Astrocyte of the spinal cord (primary cell): ENCODE measurements at regions not wholly inside any gene's neighbourhood (a gene's known extent, or its start where the extent isn't known, plus 50 kb on each side); places are given as distances from the start of the nearest gene placed in this dataset.

ENCODE experiments used
- DNase-seq: peaks from one replicate; pipeline ENCODE4 v3.0.0; 2011; ENCODE audit warnings: low read depth, low spot score
- H3K4me3 ChIP-seq: 2 replicates; pipeline ENCODE4 v1.5.1; 2011; ENCODE audit warnings: low read depth, mild to moderate bottlenecking, low read length, moderate library complexity
- in situ Hi-C: cut with HindIII; loops from 2 replicates; pipeline ENCODE4 v1.10.0; 2017; ENCODE audit warnings: low sequenced_read_pairs
- TF ChIP-seq, protein P1 (sequence below): IDR thresholded peaks from 2 replicates; pipeline ENCODE4 v1.5.1; 2012; ENCODE audit warnings: low read depth, mild to moderate bottlenecking, low read length, inconsistent platforms

DNA sequence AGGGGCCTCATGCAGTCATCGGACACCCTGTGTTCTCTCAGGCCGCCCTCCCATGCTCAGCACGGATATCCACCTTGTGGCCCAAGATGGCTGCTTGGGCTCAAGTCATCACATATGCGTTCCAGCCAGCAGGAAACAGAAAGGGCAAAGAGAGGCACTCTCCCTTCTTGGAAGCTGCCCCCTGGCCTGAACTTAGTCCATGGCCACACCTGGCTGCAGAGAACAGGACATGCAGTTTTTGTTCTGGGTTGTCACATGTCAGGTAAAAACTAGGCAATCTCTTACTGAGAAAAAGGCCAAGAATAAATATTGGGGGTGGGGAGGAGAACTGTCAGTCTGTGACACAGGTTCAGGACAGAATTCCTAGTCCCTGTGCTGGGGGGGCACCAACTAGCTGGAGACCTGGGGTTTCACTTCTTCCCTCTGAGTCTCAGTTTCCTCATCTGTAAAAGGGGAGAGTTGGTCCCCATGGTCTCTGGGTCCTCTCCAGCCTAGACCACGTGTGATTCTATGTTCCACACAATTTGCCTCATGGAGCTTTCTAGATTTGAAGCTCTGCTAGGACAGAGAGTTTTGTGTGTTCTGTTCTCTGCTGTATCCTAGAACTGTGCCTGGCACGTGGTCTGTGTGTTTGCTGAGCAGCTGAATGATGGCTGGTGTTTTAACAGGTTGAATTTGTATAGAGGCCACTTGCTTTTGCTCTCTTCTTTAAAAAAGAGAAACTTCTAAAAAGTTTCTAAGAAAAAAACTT, 107.2 kb upstream of the ANO1 start:
- no peak overlapping the region for H3K4me3 ChIP-seq
- no peak for DNase-seq
- TF ChIP-seq, protein P1, sequence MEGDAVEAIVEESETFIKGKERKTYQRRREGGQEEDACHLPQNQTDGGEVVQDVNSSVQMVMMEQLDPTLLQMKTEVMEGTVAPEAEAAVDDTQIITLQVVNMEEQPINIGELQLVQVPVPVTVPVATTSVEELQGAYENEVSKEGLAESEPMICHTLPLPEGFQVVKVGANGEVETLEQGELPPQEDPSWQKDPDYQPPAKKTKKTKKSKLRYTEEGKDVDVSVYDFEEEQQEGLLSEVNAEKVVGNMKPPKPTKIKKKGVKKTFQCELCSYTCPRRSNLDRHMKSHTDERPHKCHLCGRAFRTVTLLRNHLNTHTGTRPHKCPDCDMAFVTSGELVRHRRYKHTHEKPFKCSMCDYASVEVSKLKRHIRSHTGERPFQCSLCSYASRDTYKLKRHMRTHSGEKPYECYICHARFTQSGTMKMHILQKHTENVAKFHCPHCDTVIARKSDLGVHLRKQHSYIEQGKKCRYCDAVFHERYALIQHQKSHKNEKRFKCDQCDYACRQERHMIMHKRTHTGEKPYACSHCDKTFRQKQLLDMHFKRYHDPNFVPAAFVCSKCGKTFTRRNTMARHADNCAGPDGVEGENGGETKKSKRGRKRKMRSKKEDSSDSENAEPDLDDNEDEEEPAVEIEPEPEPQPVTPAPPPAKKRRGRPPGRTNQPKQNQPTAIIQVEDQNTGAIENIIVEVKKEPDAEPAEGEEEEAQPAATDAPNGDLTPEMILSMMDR: no peak
- in situ Hi-C loops: no loop called here

DNA sequence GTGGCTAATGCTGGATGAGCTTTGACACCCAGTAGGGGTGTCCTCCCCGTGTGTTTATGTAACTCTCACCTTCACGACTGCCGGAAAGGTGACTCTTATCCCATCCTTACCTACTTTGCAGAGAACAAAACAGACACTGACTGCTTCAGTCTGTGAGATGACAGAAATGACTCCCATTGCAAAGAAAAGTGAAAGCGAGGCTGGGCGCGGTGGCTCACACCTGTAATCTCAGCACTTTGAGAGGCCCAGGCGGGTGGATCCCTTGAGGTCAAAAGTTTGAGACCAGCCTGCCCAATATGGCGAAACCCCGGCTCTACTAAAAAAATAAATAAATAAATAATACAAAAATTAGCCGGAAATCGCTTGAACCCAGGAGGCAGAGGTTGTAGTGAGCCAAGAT, 106.4 kb upstream of the ANO1 start:
- in situ Hi-C loops: no loop called here
- no peak for DNase-seq
- TF ChIP-seq, protein P1: no peak
- no peak overlapping the region for H3K4me3 ChIP-seq

DNA sequence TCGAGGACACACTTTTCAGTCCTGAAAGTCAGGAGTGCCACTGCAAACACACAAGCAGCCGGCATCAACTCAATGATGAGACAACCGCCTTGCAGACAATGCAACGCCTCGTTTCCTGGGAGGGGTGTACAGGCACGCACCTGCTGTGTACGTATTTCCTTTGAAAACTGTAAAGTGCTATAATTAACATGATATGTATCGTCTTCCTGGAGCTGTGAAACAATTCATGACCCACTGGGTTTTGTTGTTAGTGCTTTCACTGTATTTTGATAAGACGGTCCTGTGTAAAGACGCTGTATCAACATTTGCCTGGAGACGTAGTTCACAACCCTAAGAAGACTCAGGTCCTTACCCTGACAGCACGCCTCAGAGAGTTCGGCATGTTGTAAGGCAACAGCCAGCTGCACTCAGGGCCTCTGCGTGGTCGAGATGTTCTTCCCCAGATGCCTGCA, 105.7 kb upstream of the ANO1 start:
- DNase-seq: no peak
- TF ChIP-seq, protein P1: no peak
- in situ Hi-C loops: no loop called here
- no peak overlapping the region for H3K4me3 ChIP-seq

DNA sequence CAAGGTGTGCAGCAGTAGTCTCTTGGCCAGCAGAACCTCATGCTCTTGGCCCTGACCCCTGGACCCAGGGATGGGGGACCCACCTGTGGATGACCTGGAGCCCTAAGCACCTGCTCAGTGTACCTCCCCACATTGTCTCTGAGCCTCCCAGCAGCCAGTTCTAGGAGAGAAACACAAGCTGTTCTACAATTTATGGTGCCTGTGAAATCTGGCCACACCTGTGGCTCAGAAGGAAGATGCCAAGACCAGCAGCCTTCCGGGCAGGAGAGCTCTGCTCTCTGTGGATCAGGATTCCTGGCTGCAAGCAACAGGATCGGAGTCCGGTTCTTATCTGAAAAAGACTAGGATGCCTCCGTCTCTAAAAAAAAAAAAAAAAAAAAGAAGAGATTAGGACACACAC, 103.6 kb upstream of the ANO1 start:
- DNase-seq: no peak
- TF ChIP-seq, protein P1: no peak
- in situ Hi-C loops: no loop called here
- H3K4me3 ChIP-seq: no peak overlapping the region

DNA sequence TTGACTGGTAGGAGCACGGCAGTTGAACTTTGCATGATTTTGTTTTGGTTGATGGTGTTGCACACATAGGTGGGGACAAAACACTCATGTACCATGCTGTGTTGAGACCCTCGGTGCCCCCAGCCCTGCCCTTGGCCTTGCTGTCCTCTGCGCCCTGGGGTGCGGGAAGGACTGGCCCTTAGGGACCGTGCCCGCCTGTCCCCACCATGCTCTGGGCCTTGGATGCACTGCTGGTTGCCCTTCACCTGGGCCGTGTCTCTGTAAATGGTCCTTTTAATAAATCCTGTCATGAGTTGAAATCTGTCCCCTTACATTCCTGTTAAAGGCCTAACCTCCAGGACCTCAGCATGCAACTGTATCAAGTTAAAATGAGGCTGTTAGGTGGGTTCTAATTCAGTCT, 102.3 kb upstream of the ANO1 start:
- DNase-seq: no peak
- TF ChIP-seq, protein P1: no peak
- in situ Hi-C loops: no loop called here
- no peak overlapping the region for H3K4me3 ChIP-seq

DNA sequence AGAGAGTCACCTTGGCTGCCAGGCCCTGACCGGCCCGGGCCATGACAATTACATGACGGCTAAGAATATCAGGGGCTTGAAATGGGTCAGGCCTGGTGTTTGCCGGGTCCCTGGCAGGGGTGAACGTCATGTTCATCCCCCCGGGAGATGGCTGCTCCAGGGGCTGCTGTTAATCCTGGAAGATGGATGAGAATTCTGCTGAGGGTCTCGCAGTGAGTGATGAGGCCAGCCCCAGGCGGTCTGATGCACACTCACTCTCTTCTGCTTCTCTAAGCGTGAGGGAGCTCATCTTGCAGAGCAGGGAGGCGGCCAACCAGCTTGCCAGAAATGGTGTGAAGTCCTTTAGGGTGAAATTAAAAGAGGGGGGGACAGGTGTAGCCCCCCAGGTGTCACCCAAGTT, 101.3 kb upstream of the ANO1 start:
- TF ChIP-seq, protein P1: no peak
- H3K4me3 ChIP-seq: no peak overlapping the region
- in situ Hi-C loops: no loop called here
- no peak for DNase-seq
